Breast epithelium (tissue), 3 donors: ENCODE measurements at regions not wholly inside any gene's neighbourhood (a gene's known extent, or its start where the extent isn't known, plus 50 kb on each side); places are given as distances from the start of the nearest gene placed in this dataset.

ENCODE experiments used
- CTCF ChIP-seq, 3 donors: fragments of 450-650 bp; IDR thresholded peaks; one replicate each; pipeline ENCODE4 v1.5.1; 2016 to 2017; ENCODE audit warnings: antibody characterized with exemption in 3 of 3, mild to moderate bottlenecking in 3 of 3, moderate library complexity in 3 of 3
- POLR2A ChIP-seq: fragments of 450-650 bp; IDR thresholded peaks from one replicate; pipeline ENCODE4 v1.6.1; 2016; ENCODE audit warnings: antibody characterized with exemption, mild to moderate bottlenecking, moderate library complexity
- POLR2AphosphoS5 ChIP-seq, 3 donors: sonication (generic); formaldehyde crosslinking; IDR thresholded peaks; one replicate each; pipeline ENCODE4 v1.6.1; 2017; ENCODE audit warnings: antibody characterized with exemption in 3 of 3

- no peak for TF ChIP-seq CTCF (IDR thresholded peaks at IDR 0.05)
- TF ChIP-seq POLR2A = no peak
- TF ChIP-seq POLR2AphosphoS5 (IDR thresholded peaks at IDR 0.05) = no peak
Observed at GRCh38 chr1:193476748-193477147, 290.3 kb upstream of the B3GALT2 start.
